ES-I3 (cell line): ENCODE measurements at regions not wholly inside any gene's neighbourhood (a gene's known extent, or its start where the extent isn't known, plus 50 kb on each side); places are given as distances from the start of the nearest gene placed in this dataset.
"Not testable (repeated sequence)": the region's sequence is repeated elsewhere in the genome, so short reads cannot be mapped to it uniquely, and the experiment has no call there.

Experiments used
- H3K36me3 ChIP-seq: 2 replicates; pipeline ENCODE4 v1.6.1; 2013; ENCODE audit warnings: mild to moderate bottlenecking, low read length, control low read depth, moderate library complexity; ENCODE audit not compliant: insufficient read depth
- H3K4me1 ChIP-seq: 2 replicates; pipeline ENCODE4 v1.6.1; 2013; ENCODE audit warnings: mild to moderate bottlenecking, control low read depth, low read length; ENCODE audit not compliant: insufficient read depth
- H3K9ac ChIP-seq: 2 replicates; pipeline ENCODE4 v1.6.1; 2013; ENCODE audit warnings: low read depth, mild to moderate bottlenecking, low read length, moderate library complexity
- H3K9me3 ChIP-seq: 2 replicates; pipeline ENCODE4 v1.6.1; 2013; ENCODE audit warnings: mild to moderate bottlenecking, low read length, moderate library complexity; ENCODE audit not compliant: control insufficient read depth, insufficient read depth

DNA sequence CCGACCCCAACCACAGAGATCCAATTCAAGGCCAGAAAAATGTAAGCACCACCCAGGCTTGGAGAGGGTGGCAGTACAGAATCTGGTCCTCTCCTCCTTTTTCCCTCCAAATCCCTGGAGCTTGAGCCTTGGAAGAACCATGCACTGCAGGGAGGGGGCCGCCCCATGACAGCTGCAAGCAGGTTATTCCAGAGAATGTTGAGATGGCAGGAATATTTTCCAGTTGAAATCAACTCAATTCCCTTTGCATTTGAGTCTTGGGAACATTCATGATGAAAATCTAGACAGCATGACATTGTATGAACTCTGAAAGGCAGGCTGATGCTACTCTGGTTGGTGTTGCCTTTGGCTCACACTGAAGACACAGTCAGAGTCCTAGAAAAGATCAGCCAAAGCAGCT is 386.6 kb upstream of the FGF16 start:
- no peaks in the 10 kb centered on the region for H3K9me3 ChIP-seq
- no peaks in the 10 kb centered on the region for H3K4me1 ChIP-seq
- no peaks in the 10 kb centered on the region for H3K36me3 ChIP-seq
- no peak overlapping the region for H3K9ac ChIP-seq

DNA sequence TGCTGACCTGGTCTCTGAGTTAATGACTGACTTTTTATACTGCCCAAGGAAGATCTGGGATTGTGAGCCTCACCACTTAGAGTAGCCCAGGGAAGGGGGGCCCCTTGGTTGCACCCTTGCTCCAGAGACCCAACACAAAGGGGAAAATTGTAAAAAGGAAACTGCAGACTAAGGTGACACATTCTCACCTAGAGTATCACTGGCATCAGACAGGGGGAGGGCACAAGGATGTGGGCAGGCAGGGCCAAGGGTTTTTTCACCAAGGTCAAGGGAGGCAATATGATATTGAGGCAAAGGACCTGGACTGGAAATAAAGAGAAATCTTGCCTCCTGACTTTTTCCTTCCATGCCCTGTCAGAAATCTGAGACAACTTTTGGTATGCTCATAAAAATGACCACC is 386.2 kb upstream of the FGF16 start:
- Histone ChIP-seq H3K9me3 (no peaks in the 10 kb centered on the region), H3K9ac (no peak overlapping the region), H3K4me1 (no peaks in the 10 kb centered on the region), H3K36me3 (no peaks in the 10 kb centered on the region)

DNA sequence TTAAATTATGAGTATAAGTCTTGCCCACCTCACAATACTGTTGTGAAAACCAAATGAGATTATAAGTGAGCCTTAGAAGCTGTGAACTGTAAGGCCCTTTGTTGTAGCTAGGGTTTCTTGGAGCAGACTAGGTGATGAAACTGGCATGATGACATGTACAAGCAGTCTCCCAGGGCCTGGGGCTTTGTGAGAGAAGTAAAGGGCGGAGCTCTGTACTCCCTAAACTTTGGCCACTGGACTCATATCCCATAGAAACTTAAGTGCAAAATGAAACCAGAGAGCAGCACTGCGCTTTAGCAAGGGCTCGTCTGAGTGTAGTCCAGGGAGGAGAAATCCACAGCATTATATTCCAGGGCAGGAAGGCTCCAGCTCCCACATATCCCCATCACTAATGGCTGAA is 385.6 kb upstream of the FGF16 start:
- Histone ChIP-seq H3K36me3 (no peaks in the 10 kb centered on the region), H3K4me1 (no peaks in the 10 kb centered on the region), H3K9me3 (no peaks in the 10 kb centered on the region), H3K9ac (no peak overlapping the region)

- H3K9me3 ChIP-seq = no peaks in the 10 kb centered on the region
- no peaks in the 10 kb centered on the region for H3K36me3 ChIP-seq
- H3K4me1 ChIP-seq = no peaks in the 10 kb centered on the region
- H3K9ac ChIP-seq = no peak overlapping the region
Measured at GRCh38 chrX:77065896-77066295, 381.3 kb upstream of the FGF16 start.

- Histone ChIP-seq H3K36me3 (no peaks in the 10 kb centered on the region), H3K9me3 (no peaks in the 10 kb centered on the region), H3K4me1 (no peaks in the 10 kb centered on the region), H3K9ac (no peak overlapping the region)
Measured at GRCh38 chrX:77070202-77070918, 376.8 kb upstream of the FGF16 start.

GRCh38 chrX:77076896-77077295 is 370.3 kb upstream of the FGF16 start:
- H3K9me3 ChIP-seq = no peaks in the 10 kb centered on the region
- no peaks in the 10 kb centered on the region for H3K36me3 ChIP-seq
- H3K9ac ChIP-seq = no peak overlapping the region
- no peaks in the 10 kb centered on the region; the same call in 1 of the 2 replicates for H3K4me1 ChIP-seq

GRCh38 chrX:77081237-77081636 is 366.0 kb upstream of the FGF16 start:
- H3K9ac ChIP-seq, H3K36me3 ChIP-seq, H3K4me1 ChIP-seq, H3K9me3 ChIP-seq: not testable (repeated sequence)

DNA sequence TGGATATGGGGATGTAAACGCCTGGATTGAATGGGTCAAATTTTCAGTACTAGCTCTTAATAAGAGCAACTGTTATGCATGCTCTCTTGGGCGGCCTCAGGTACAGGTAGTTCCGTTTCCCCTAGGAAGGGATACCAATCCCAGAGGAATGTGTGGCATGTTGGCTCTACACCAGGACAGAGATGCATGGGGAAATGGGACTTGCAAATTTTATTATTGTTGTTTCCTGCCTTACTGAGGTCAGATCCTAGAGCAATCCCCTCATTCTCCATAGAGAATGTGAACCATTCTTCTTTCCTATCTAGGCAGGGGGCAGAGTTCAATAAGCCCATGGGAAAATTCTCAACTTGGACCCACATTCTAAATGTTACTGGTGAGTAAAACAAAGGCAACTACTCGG is 361.8 kb upstream of the FGF16 start:
- H3K36me3 ChIP-seq = no peaks in the 10 kb centered on the region
- no peak overlapping the region for H3K9ac ChIP-seq
- H3K4me1 ChIP-seq = no peaks in the 10 kb centered on the region; the same call in 1 of the 2 replicates
- H3K9me3 ChIP-seq = peaks cover 6% of the 10 kb centered on the region; the same call in 1 of the 2 replicates

- no peaks in the 10 kb centered on the region; the same call in 1 of the 2 replicates for H3K4me1 ChIP-seq
- peaks cover 6% of the 10 kb centered on the region; the same call in 1 of the 2 replicates for H3K9me3 ChIP-seq
- no peaks in the 10 kb centered on the region for H3K36me3 ChIP-seq
- no peak overlapping the region for H3K9ac ChIP-seq
Measured at GRCh38 chrX:77087529-77088169, 359.5 kb upstream of the FGF16 start.

- H3K9ac ChIP-seq = no peak overlapping the region
Measured at GRCh38 chrX:77088233-77088632, 359.0 kb upstream of the FGF16 start.

DNA sequence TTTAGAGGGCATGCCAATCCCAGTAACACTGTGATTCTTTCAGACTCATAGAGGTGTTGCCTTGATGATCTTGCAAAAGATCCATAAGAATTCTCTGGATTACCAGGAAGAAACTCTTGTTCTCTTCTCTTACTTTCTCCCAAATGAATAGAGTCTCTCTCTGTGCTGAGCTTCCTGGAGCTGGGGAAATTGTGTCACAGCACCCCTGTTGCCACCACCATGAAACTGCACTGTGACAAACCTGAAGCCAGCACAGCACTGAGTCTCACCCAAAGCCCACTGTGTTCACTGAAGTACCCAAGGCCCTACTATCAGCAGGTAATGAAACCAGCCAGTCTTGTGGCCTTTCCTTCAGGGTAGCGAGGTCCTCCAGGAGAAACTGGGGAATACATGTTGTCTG is 332.7 kb upstream of the FGF16 start:
- Histone ChIP-seq H3K4me1 (no peaks in the 10 kb centered on the region), H3K9ac (no peak overlapping the region), H3K9me3 (no peaks in the 10 kb centered on the region), H3K36me3 (no peaks in the 10 kb centered on the region)

More at GRCh38 chrX:77088233-77088632, 359.0 kb upstream of the FGF16 start:
- Histone ChIP-seq H3K4me1 (no peaks in the 10 kb centered on the region; the same call in 1 of the 2 replicates), H3K36me3 (no peaks in the 10 kb centered on the region), H3K9me3 (peaks cover 6% of the 10 kb centered on the region; the same call in 1 of the 2 replicates)

DNA sequence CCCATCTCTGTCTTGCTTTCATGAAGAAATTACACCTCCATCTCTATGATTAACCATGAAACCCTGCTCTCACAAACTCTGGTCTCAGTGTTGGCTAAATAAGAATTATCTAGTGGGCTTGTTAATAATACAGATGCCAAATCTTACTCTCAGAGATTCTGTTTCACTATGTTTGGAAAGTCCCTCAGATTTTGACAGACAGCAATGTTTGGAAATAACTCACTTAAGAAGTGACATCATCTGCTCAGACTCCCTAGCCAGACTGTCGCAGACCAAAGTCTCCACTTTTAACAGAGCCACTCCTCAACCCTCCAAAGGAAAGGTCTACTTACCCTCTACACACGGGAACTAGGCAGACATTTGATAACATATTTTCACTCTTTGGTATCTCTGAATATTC is 328.5 kb upstream of the FGF16 start:
- Histone ChIP-seq H3K36me3 (no peaks in the 10 kb centered on the region), H3K9me3 (no peaks in the 10 kb centered on the region), H3K9ac (no peak overlapping the region), H3K4me1 (no peaks in the 10 kb centered on the region)

DNA sequence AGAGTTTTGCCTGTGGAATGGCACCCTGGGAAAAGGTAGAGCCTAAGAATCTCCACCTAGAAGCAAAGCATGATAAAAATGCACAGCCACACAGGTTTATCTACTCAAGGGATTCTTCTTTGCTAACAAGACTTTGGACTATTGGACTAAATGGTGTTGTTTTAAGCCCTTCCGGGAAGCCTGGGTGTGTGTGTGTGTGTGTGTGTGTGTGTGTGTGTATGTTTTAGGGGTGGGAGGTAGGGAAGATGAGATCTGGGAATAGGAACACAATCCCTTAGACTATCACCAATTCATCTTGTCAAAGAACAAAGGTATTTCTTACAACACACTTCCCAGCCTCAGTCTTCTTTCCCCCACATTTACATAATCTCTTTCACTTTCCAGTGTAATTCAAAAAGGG is 327.5 kb upstream of the FGF16 start:
- H3K36me3 ChIP-seq = no peaks in the 10 kb centered on the region
- no peaks in the 10 kb centered on the region for H3K4me1 ChIP-seq
- H3K9ac ChIP-seq = no peak overlapping the region
- no peaks in the 10 kb centered on the region for H3K9me3 ChIP-seq

DNA sequence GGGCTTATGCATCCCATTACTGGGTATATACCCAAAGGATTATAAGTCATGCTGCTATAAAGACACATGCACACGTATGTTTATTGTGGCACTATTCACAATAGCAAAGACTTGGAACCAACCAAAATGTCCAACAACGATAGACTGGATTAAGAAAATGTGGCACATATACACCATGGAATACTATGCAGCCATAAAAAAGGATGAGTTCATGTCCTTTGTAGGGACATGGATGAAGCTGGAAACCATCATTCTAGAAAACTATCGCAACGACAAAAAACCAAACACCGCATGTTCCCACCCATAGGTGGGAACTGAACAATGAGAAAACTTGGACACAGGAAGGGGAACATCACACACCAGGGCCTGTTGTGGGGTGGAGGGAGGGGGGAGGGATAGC is 323.3 kb upstream of the FGF16 start:
- H3K9ac ChIP-seq, H3K9me3 ChIP-seq, H3K36me3 ChIP-seq, H3K4me1 ChIP-seq: not testable (repeated sequence)

GRCh38 chrX:77127571-77127970 is 319.6 kb upstream of the FGF16 start:
- H3K9me3 ChIP-seq, H3K36me3 ChIP-seq, H3K9ac ChIP-seq, H3K4me1 ChIP-seq: not testable (repeated sequence)
